HepG2 (cell line): ENCODE measurements at regions not wholly inside any gene's neighbourhood (a gene's known extent, or its start where the extent isn't known, plus 50 kb on each side); places are given as distances from the start of the nearest gene placed in this dataset.

Experiments
- ATAC-seq: fragments of 200-7000 bp; cut with Tn5 transposase; 3 replicates; pipeline ENCODE4 v1.9.1; 2020; ENCODE audit warnings: mild to moderate bottlenecking, moderate library complexity
- BruUV-seq: library from RNA; stranded (reverse); fragments of 400-500 nt; replicated peaks from 2 replicates; lab custom pipeline; 2021; lab: Mats Ljungman, UMichigan
- CTCF ChIA-PET: fragments of 300-600 bp; formaldehyde crosslinking; extraction: SDS; loops from one replicate; lab custom pipeline; 2021; ENCODE audit warnings: low total read pairs, inconsistent platforms, low intra/inter-chr PET ratio; lab: Yijun Ruan, JAX
- POLR2A ChIA-PET: fragments of 350-600 bp; sonication (Branson Sonifier 250); formaldehyde crosslinking; loops from one replicate; lab custom pipeline; 2020; ENCODE audit warnings: antibody characterized with exemption, inconsistent platforms; lab: Yijun Ruan, JAX
- DNase-seq: peaks from one replicate; pipeline ENCODE4 v3.0.0-alpha.2; 2015; ENCODE audit warnings: low spot score
- FAIRE-seq: peaks from 3 replicates; lab custom pipeline; 2011; peaks lifted over from hg19 to GRCh38; lab: Jason Lieb, UNC
- H2AFZ ChIP-seq: one replicate; pipeline ENCODE4 v1.6.1; 2011; ENCODE audit warnings: low read length, inconsistent platforms
- H3K27ac ChIP-seq: fragments of 300-600 bp; 3 replicates; pipeline ENCODE4 v1.8.0; 2011; ENCODE audit warnings: mixed run types, mild to moderate bottlenecking, mixed read lengths, low read length, inconsistent platforms; ENCODE audit not compliant: insufficient read depth; ENCODE audit errors: extremely low read length
- H3K27me3 ChIP-seq, 2 experiments: fragments of 200-600 bp in 1 of 2; 2 replicates in 1 of 2; 3 replicates in 1 of 2; pipeline versions ENCODE4 v1.6.0 to v1.8.0; 2011; ENCODE audit warnings: low read length in 2 of 2, mild to moderate bottlenecking in 2 of 2, moderate library complexity in 2 of 2, inconsistent platforms in 1 of 2; ENCODE audit not compliant: insufficient read depth in 2 of 2, control insufficient read depth in 1 of 2
- H3K36me3 ChIP-seq, 2 experiments: fragments of 200-600 bp in 1 of 2; replicated peaks in 1 of 2; 2 replicates in 1 of 2; 3 replicates in 1 of 2; pipeline versions ENCODE4 v1.5.1 to v1.8.0; 2011; ENCODE audit warnings: low read length in 2 of 2, inconsistent platforms in 1 of 2; ENCODE audit not compliant: insufficient read depth in 2 of 2, control insufficient read depth in 1 of 2
- H3K4me1 ChIP-seq: 2 replicates; pipeline ENCODE4 v1.5.1; 2012; ENCODE audit warnings: low read length, inconsistent platforms; ENCODE audit not compliant: insufficient read depth
- H3K4me2 ChIP-seq: 2 replicates; pipeline ENCODE4 v1.6.0; 2011; ENCODE audit warnings: low read depth, low read length, inconsistent platforms
- H3K4me3 ChIP-seq, 3 experiments: fragments of 200-600 bp in 1 of 3; sonication (generic), shearing (Covaris generic) in 1 of 3; replicated peaks in 1 of 3; 2 replicates each; pipeline ENCODE4 v1.5.1; 2011 to 2016; ENCODE audit warnings: low read length in 3 of 3, inconsistent platforms in 2 of 3, low read depth in 2 of 3, mild to moderate bottlenecking in 2 of 3, control low read depth in 1 of 3, mixed read lengths in 1 of 3; ENCODE audit not compliant: insufficient read depth in 1 of 3
- H3K79me2 ChIP-seq: one replicate; pipeline ENCODE4 v1.6.1; 2011; ENCODE audit warnings: low read length, inconsistent platforms; ENCODE audit not compliant: insufficient read depth
- H3K9ac ChIP-seq: 2 replicates; pipeline ENCODE4 v1.6.0; 2011; ENCODE audit warnings: mild to moderate bottlenecking, low read depth, low read length, inconsistent platforms; ENCODE audit not compliant: insufficient read depth
- H3K9me3 ChIP-seq: 2 replicates; pipeline ENCODE4 v1.5.1; 2012; ENCODE audit warnings: mild to moderate bottlenecking, low read length
- H4K20me1 ChIP-seq: 2 replicates; pipeline ENCODE4 v1.6.0; 2011; ENCODE audit warnings: inconsistent platforms, mild to moderate bottlenecking, low read length, moderate library complexity; ENCODE audit not compliant: insufficient read depth
- ARID3A ChIP-seq: IDR thresholded peaks from 2 replicates; pipeline ENCODE4 v1.6.1; 2012; ENCODE audit warnings: low read depth, low read length, improper control_type of control experiment
- EHMT2 ChIP-seq: fragments of 200-600 bp; sonication (generic); IDR thresholded peaks from 2 replicates; pipeline ENCODE4 v1.7.0; 2017; ENCODE audit warnings: antibody characterized with exemption, low read depth, low read length, borderline replicate concordance
- FOXP1 ChIP-seq, 2 experiments: fragments of 450-650 bp in 1 of 2; IDR thresholded peaks; 2 replicates each; pipeline ENCODE4 v1.6.1; 2017 to 2018; ENCODE audit warnings: antibody characterized with exemption in 1 of 2
- HNF4A ChIP-seq: sonication (generic); formaldehyde crosslinking; IDR thresholded peaks from 2 replicates; pipeline ENCODE4 v1.4.0; 2020; ENCODE audit warnings: missing genetic modification reagents
- HOXA7 ChIP-seq: sonication (generic); formaldehyde crosslinking; IDR thresholded peaks from 2 replicates; pipeline ENCODE4 v1.8.1; 2022; ENCODE audit warnings: mild to moderate bottlenecking, missing genetic modification reagents, moderate library complexity
- NCOA2 ChIP-seq: sonication (generic); formaldehyde crosslinking; IDR thresholded peaks from 2 replicates; pipeline ENCODE4 v1.8.0; 2022; ENCODE audit warnings: inconsistent platforms
- ONECUT2 ChIP-seq: sonication (generic); formaldehyde crosslinking; IDR thresholded peaks from 2 replicates; pipeline ENCODE4 v1.4.0; 2020; ENCODE audit warnings: missing genetic modification reagents
- PAXIP1 ChIP-seq: sonication (generic); formaldehyde crosslinking; conservative IDR thresholded peaks from 2 replicates; pipeline ENCODE4 v1.4.0; 2020; ENCODE audit warnings: mild to moderate bottlenecking, missing genetic modification reagents, moderate library complexity
- PITX1 ChIP-seq: sonication (generic); formaldehyde crosslinking; IDR thresholded peaks from 2 replicates; pipeline ENCODE4 v1.5.1; 2020; ENCODE audit warnings: mild to moderate bottlenecking, missing genetic modification reagents
- PRDM15 ChIP-seq: sonication (generic); formaldehyde crosslinking; IDR thresholded peaks from 2 replicates; pipeline ENCODE4 v1.4.0; 2020; ENCODE audit warnings: missing genetic modification reagents
- SOX13 ChIP-seq, 3 experiments: fragments of 450-650 bp in 1 of 3; sonication (generic) in 1 of 3; formaldehyde crosslinking in 1 of 3; IDR thresholded peaks in 2 of 3; conservative IDR thresholded peaks in 1 of 3; 2 replicates each; pipeline versions ENCODE4 v1.5.0 to v1.6.1; 2016 to 2020; ENCODE audit warnings: antibody characterized with exemption in 1 of 3, mild to moderate bottlenecking in 1 of 3, missing compliant biosample characterization in 1 of 3, missing genetic modification reagents in 1 of 3, moderate library complexity in 1 of 3
- TEAD3 ChIP-seq: optimal IDR thresholded peaks from 2 replicates; pipeline ENCODE3; 2016; ENCODE audit warnings: borderline replicate concordance
- ZBTB34 ChIP-seq: sonication (generic); formaldehyde crosslinking; IDR thresholded peaks from 2 replicates; pipeline ENCODE4 v1.8.0; 2022; ENCODE audit warnings: mild to moderate bottlenecking, missing genetic modification reagents
- ZNF644 ChIP-seq: IDR thresholded peaks from 2 replicates; pipeline ENCODE4 v1.6.1; 2016; ENCODE audit warnings: low read depth
- WGBS: methylation state at CpG from one replicate; pipeline ENCODE4 v1.1.6; 2017; ENCODE audit warnings: low lambda C conversion rate; 5-methylcytosine and 5-hydroxymethylcytosine counted together
- in situ Hi-C: cut with HindIII; loops from 2 replicates; pipeline ENCODE4 v1.10.0; 2017; ENCODE audit warnings: low pct_unique_long_range_greater_than_20kb; ENCODE audit not compliant: extremely low pct_ligation_motif_present
- intact Hi-C: fragments of 100-400 bp; cut with micrococcal nuclease; formaldehyde crosslinking; loops from one replicate; pipeline ENCODE4 v1.10.0; 2022; ENCODE audit not compliant: unreplicated experiment

- Histone ChIP-seq H3K27ac (peak overlapping the region; percentile 1), H4K20me1 (no peaks in the 10 kb centered on the region), H3K9me3 (no peaks in the 10 kb centered on the region), H3K36me3 (no peaks in the 10 kb centered on the region), H3K79me2 (no peaks in the 10 kb centered on the region), H3K4me1 (peaks cover 26% of the 10 kb centered on the region), H2AFZ (no peak overlapping the region), H3K4me2 (0 out of 2 replicates have a peak overlapping the region, but pooled peaks have one; percentile 6), H3K4me3 (no peak overlapping the region), H3K27me3 (no peaks in the 10 kb centered on the region), H3K9ac (no peak overlapping the region)
- no TSS peak for BruUV-seq
- intact Hi-C loops = no loop called here
- peak; percentile 97 for ATAC-seq
- 3% methylated on average over 2 of the region's 2 CpGs for WGBS
- peak; percentile 63 for FAIRE-seq
- CTCF ChIA-PET = no interaction called here
- in situ Hi-C loops = no loop called here
- DNase-seq = peak; percentile 69
- POLR2A ChIA-PET = no interaction called here
- TF ChIP-seq HNF4A (peak; percentile 94), TEAD3 (CRISPR knock-in tag) (peak; percentile 11), EHMT2 (peak; percentile 69; the same call in 1 of the 2 replicates), ONECUT2 (0 out of 2 replicates have a peak, but pooled peaks have one; percentile 27), ARID3A (peak; percentile 73), PITX1 (CRISPR knock-in tag) (0 out of 2 replicates have a peak, but pooled peaks have one; percentile 38), ZBTB34 (CRISPR knock-in tag) (peak; percentile 43; the same call in 1 of the 2 replicates), HOXA7 (no peak), PAXIP1 (CRISPR knock-in tag) (peak; percentile 79), ZNF644 (CRISPR knock-in tag) (peak; percentile 81; the same call in 1 of the 2 replicates), PRDM15 (CRISPR knock-in tag) (no peak), NCOA2 (peak; percentile 31; the same call in 1 of the 2 replicates), FOXP1 (IDR thresholded peaks at IDR 0.05) (no peak), FOXP1 (CRISPR knock-in tag; IDR thresholded peaks at IDR 0.05) (peak; percentile 54; the same call in 1 of the 2 replicates), SOX13 (IDR thresholded peaks at IDR 0.05) (no peak), SOX13 (CRISPR knock-in tag; conservative IDR thresholded peaks at IDR 0.05 in 1 of 2, IDR thresholded peaks at IDR 0.05 in 1 of 2) (peak in 1 of 2 experiments; percentile 47; a peak in 1 of 4 replicates)
These were observed 221.8 kb upstream of the SUCLG2 start for GRCh38 chr3:67876261-67876660.
